Body of pancreas (tissue), 4 donors: ENCODE measurements at regions not wholly inside any gene's neighbourhood (a gene's known extent, or its start where the extent isn't known, plus 50 kb on each side); places are given as distances from the start of the nearest gene placed in this dataset.
"Not testable (repeated sequence)": the region's sequence is repeated elsewhere in the genome, so short reads cannot be mapped to it uniquely, and the experiment has no call there.

Experiments
- ATAC-seq: fragments of 150-250 bp; one replicate; pipeline ENCODE4 v1.9.1; 2016
- DNase-seq, 4 donors: peaks; one replicate each; pipeline ENCODE4 v3.0.0-alpha.2; 2019
- H3K27ac ChIP-seq, 4 donors: fragments of 200-600 bp; sonication (generic); 1 replicate in 3 of 4; 2 replicates in 1 of 4; pipeline versions ENCODE4 v1.5.1 to v1.6.1; 2016 to 2019; ENCODE audit warnings: mild to moderate bottlenecking in 1 of 4, mixed read lengths in 1 of 4, moderate library complexity in 1 of 4
- H3K27me3 ChIP-seq, 2 donors: fragments of 200-600 bp; sonication (generic); one replicate each; pipeline ENCODE4 v1.6.0; 2016; ENCODE audit warnings: mild to moderate bottlenecking in 1 of 2
- H3K36me3 ChIP-seq, 2 donors: fragments of 200-600 bp; sonication (generic); replicated peaks in 1 of 2; 2 replicates each; pipeline ENCODE4 v1.5.1; 2016; ENCODE audit warnings: low read depth in 2 of 2; ENCODE audit not compliant: insufficient read depth in 1 of 2
- H3K4me1 ChIP-seq: fragments of 200-600 bp; sonication (generic); one replicate; pipeline ENCODE4 v1.6.0; 2016
- H3K4me3 ChIP-seq, 2 donors: fragments of 200-600 bp; sonication (generic); 1 replicate in 1 of 2; 2 replicates in 1 of 2; pipeline ENCODE4 v1.5.1; 2016 to 2019
- H3K9me3 ChIP-seq, 3 donors: fragments of 200-600 bp; sonication (generic); 1 replicate in 2 of 3; 2 replicates in 1 of 3; pipeline ENCODE4 v1.5.1; 2016
- POLR2A ChIP-seq, 3 donors: fragments of 450-650 bp; IDR thresholded peaks; one replicate each; pipeline ENCODE4 v1.6.1; 2016; ENCODE audit warnings: antibody characterized with exemption in 3 of 3, mild to moderate bottlenecking in 2 of 3
- WGBS, 2 donors: methylation state at CpG; one replicate each; pipeline ENCODE4 v1.1.5; 2017; 5-methylcytosine and 5-hydroxymethylcytosine counted together
- intact Hi-C: fragments of 100-400 bp; cut with DNase I; formaldehyde crosslinking; loops from one replicate; pipeline ENCODE4 v1.15.1; 2023
- TF ChIP-seq, protein P1 (sequence below), 7 experiments: fragments of 450-650 bp in 4 of 7; fragments of 200-600 bp in 3 of 7; sonication (generic) in 3 of 7; IDR thresholded peaks; one replicate each; pipeline ENCODE4 v1.5.1; 2016 to 2019; ENCODE audit warnings: antibody characterized with exemption in 7 of 7

DNA sequence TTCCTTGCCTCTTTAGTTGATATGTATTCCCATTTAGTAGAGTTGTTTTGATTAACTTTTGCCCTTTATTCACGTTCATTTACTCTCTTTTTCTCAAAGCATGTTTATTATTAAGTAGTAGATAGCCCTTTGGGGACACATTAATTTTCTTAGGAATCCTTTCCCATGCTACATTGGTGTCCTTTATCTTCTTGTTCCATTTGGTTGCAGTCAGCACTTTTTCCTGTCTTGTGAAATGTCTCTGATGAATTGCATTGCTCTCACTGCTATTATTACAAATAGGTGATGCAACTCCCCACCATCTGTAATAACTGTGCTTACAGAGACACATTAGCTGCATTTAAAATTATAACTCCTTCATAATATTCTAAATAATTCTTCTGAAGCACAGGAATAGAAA lies 428.5 kb upstream of the CNTNAP5 start:
- intact Hi-C loops: no loop called here
- no peaks in the 10 kb centered on the region for H3K4me1 ChIP-seq
- no peak for ATAC-seq
- no peaks in the 10 kb centered on the region for H3K9me3 ChIP-seq
- TF ChIP-seq, protein P1, sequence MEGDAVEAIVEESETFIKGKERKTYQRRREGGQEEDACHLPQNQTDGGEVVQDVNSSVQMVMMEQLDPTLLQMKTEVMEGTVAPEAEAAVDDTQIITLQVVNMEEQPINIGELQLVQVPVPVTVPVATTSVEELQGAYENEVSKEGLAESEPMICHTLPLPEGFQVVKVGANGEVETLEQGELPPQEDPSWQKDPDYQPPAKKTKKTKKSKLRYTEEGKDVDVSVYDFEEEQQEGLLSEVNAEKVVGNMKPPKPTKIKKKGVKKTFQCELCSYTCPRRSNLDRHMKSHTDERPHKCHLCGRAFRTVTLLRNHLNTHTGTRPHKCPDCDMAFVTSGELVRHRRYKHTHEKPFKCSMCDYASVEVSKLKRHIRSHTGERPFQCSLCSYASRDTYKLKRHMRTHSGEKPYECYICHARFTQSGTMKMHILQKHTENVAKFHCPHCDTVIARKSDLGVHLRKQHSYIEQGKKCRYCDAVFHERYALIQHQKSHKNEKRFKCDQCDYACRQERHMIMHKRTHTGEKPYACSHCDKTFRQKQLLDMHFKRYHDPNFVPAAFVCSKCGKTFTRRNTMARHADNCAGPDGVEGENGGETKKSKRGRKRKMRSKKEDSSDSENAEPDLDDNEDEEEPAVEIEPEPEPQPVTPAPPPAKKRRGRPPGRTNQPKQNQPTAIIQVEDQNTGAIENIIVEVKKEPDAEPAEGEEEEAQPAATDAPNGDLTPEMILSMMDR (IDR thresholded peaks at IDR 0.05): no peak
- TF ChIP-seq POLR2A (IDR thresholded peaks at IDR 0.05): no peak
- no peaks in the 10 kb centered on the region for H3K36me3 ChIP-seq
- H3K27me3 ChIP-seq: no peaks in the 10 kb centered on the region
- H3K4me3 ChIP-seq: no peak overlapping the region
- DNase-seq: no peak
- 30 to 32% methylated on average over 1 of the region's 1 CpG for WGBS, 2 donors
- H3K27ac ChIP-seq: no peak overlapping the region

DNA sequence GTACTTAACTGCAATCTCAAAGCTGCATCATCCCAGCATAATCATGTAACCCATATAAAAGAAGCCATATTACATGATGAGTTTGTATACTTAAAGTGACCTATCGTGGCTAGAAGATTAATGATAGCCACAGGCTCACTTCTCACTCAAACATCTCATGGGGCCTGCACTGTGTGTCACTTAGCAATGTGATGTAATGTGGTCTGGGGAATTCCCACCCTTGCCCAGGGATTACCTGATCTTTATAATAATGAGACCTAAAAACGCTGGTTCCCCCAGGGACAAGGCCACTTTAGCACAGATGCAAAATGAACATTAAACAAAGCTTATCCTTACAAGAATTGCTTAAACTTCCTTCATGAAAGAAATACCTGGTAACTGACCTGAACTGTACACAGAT lies 427.1 kb upstream of the CNTNAP5 start:
- H3K27ac ChIP-seq: no peak overlapping the region
- no peak for ATAC-seq
- intact Hi-C loops: no loop called here
- H3K27me3 ChIP-seq: no peaks in the 10 kb centered on the region
- H3K4me3 ChIP-seq: no peak overlapping the region
- WGBS, 2 donors: 44 to 49% methylated on average over 2 of the region's 2 CpGs
- no peaks in the 10 kb centered on the region for H3K4me1 ChIP-seq
- H3K36me3 ChIP-seq: no peaks in the 10 kb centered on the region
- no peak for TF ChIP-seq POLR2A (IDR thresholded peaks at IDR 0.05)
- TF ChIP-seq, protein P1 (IDR thresholded peaks at IDR 0.05): no peak
- no peak for DNase-seq
- no peaks in the 10 kb centered on the region for H3K9me3 ChIP-seq

DNA sequence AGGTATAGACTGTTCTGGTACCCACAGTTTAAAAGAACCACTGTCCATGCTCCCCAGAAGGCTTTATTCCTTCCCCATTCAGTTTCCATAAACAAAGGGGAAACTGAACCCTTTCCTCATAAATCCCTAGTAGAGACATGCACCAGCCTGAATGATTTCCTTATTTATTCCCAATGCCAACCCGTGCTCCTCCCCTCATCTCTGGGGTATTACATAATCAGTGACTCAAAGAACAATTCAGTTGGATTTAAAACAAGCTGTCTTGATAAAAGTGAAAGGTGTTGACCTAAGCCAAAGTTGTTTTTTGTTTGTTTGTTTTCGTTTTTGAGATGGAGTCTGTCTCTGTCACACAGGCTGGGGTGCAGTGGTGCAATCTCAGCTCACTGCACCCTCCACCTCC lies 418.5 kb upstream of the CNTNAP5 start:
- intact Hi-C loops: no loop called here
- ATAC-seq (no peak), DNase-seq (no peak)
- no peaks in the 10 kb centered on the region for H3K27me3 ChIP-seq
- H3K36me3 ChIP-seq: no peaks in the 10 kb centered on the region
- H3K27ac ChIP-seq: no peak overlapping the region
- TF ChIP-seq POLR2A (IDR thresholded peaks at IDR 0.05): no peak
- TF ChIP-seq, protein P1 (IDR thresholded peaks at IDR 0.05): no peak
- no peaks in the 10 kb centered on the region for H3K9me3 ChIP-seq
- no peak overlapping the region for H3K4me3 ChIP-seq
- WGBS, 2 donors: 27 to 37% methylated on average over 2 of the region's 2 CpGs
- H3K4me1 ChIP-seq: no peaks in the 10 kb centered on the region

DNA sequence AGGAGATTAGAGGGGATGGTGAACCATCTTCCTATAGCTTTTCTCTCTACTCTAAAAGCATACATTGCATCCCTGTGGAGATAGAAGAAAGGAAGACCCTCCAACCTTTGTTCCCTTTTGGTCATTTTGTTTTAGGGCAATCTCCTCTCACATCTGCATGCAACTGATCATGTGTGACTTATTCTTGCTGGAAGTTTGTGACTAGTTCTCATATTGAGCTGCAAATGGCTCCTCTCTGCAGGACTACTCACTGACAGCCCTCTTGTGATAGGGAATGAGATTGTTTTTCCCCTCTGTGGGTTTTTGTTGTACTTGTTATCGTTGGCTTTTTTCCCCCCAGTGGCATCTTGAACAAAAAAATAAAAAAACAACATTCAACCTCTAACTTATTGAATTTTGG lies 416.0 kb upstream of the CNTNAP5 start:
- Histone ChIP-seq H3K4me1 (no peaks in the 10 kb centered on the region), H3K4me3 (no peak overlapping the region), H3K27ac (no peak overlapping the region), H3K36me3 (no peaks in the 10 kb centered on the region), H3K27me3 (no peaks in the 10 kb centered on the region), H3K9me3 (no peaks in the 10 kb centered on the region)
- TF ChIP-seq, protein P1 (IDR thresholded peaks at IDR 0.05): no peak
- TF ChIP-seq POLR2A (IDR thresholded peaks at IDR 0.05): no peak
- DNase-seq (no peak), ATAC-seq (no peak)
- 15 to 33% methylated on average over 1 of the region's 1 CpG for WGBS, 2 donors
- intact Hi-C loops: no loop called here

DNA sequence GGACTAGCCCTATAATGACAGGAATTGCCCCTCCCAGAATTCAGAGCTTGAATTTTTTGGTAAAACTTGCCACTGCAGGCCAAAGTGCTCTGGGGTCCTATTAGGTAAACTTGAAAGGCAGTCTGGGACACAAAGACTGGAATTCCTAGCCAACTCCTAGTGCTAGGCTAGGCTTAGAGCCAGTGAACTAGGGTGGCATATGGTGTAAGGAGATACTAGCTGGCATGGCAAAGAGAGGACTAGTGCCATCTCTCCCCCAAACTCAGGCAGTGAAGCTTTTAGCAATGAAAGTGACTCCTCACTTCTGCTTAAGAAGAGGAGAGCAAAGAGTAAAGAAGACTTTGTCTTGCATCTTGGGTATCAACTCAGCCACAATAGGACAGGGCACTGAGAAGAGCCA lies 410.5 kb upstream of the CNTNAP5 start:
- Histone ChIP-seq H3K4me3 (no peak overlapping the region), H3K27me3 (no peaks in the 10 kb centered on the region), H3K36me3 (no peaks in the 10 kb centered on the region), H3K9me3 (peaks cover 0 to 7% (median 0%) of the 10 kb centered on the region in 3 donors), H3K4me1 (no peaks in the 10 kb centered on the region), H3K27ac (no peak overlapping the region)
- ATAC-seq (no peak), DNase-seq (no peak)
- TF ChIP-seq, protein P1 (IDR thresholded peaks at IDR 0.05): no peak
- TF ChIP-seq POLR2A (IDR thresholded peaks at IDR 0.05): no peak
- intact Hi-C loops: no loop called here

DNA sequence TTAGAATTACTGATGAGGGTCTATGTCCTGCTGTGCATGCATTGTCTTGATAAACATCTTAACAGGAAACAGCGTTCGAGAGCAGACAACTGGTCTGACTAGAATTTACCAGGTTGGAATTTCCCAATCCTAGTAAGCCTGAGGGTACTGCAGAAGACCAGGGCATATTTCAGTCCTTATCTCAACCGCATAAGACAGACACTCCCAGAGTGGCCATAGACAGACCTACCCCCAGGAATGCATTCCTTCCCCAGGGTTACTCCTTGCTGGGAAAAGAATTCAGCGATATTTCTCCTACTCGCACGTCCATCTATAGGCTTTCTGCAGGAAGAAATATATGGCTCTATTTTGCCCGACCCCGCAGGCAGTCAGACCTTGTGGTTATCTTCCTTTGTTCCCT lies 406.4 kb upstream of the CNTNAP5 start:
- DNase-seq, H3K4me3 ChIP-seq, H3K27me3 ChIP-seq, intact Hi-C loops, H3K4me1 ChIP-seq, H3K36me3 ChIP-seq, H3K27ac ChIP-seq, H3K9me3 ChIP-seq, ATAC-seq: not testable (repeated sequence)
- WGBS, 2 donors: 72 to 74% methylated on average over 8 of the region's 8 CpGs
